PC-3 (cell line): ENCODE measurements at regions not wholly inside any gene's neighbourhood (a gene's known extent, or its start where the extent isn't known, plus 50 kb on each side); places are given as distances from the start of the nearest gene placed in this dataset.

Source experiments
- EZH2 ChIP-seq: fragments of 300-600 bp; sonication (generic); IDR thresholded peaks from one replicate; pipeline ENCODE4 v1.6.1; 2017; ENCODE audit warnings: antibody characterized with exemption, mild to moderate bottlenecking, low read length; ENCODE audit not compliant: unreplicated experiment
- TF ChIP-seq, protein P1 (sequence below): fragments of 300-600 bp; sonication (generic); conservative IDR thresholded peaks from 2 replicates; pipeline ENCODE4 v1.5.1; 2017; ENCODE audit warnings: antibody characterized with exemption, low read depth, mild to moderate bottlenecking, low read length

DNA sequence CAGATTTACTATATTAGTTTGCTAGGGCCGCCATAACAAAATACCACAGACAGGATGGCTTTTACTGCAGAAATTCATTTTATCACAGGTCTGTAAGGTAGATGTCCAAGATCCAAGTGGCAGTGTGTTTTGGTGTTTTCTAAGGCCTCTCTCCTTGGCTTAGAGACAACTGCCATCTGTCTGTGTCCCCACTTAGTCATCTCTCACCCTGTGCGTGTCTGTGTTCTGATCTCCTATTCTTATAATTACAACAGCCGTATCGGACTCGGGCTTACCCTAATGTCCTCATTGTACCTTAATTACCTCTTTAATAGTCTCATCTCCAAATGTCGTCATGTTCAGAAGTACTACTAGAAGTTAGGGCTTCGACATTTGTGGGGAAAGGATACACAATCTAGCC is 362.3 kb upstream of the CDH19 start:
- no peak for TF ChIP-seq EZH2
- TF ChIP-seq, protein P1, sequence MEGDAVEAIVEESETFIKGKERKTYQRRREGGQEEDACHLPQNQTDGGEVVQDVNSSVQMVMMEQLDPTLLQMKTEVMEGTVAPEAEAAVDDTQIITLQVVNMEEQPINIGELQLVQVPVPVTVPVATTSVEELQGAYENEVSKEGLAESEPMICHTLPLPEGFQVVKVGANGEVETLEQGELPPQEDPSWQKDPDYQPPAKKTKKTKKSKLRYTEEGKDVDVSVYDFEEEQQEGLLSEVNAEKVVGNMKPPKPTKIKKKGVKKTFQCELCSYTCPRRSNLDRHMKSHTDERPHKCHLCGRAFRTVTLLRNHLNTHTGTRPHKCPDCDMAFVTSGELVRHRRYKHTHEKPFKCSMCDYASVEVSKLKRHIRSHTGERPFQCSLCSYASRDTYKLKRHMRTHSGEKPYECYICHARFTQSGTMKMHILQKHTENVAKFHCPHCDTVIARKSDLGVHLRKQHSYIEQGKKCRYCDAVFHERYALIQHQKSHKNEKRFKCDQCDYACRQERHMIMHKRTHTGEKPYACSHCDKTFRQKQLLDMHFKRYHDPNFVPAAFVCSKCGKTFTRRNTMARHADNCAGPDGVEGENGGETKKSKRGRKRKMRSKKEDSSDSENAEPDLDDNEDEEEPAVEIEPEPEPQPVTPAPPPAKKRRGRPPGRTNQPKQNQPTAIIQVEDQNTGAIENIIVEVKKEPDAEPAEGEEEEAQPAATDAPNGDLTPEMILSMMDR: no peak
